Muscle of back (tissue), 3 donors: ENCODE measurements at regions not wholly inside any gene's neighbourhood (a gene's known extent, or its start where the extent isn't known, plus 50 kb on each side); places are given as distances from the start of the nearest gene placed in this dataset.
A peak's percentile ranks its signal among the peaks of the same experiment; 100 is the strongest.
"Not testable (repeated sequence)": the region's sequence is repeated elsewhere in the genome, so short reads cannot be mapped to it uniquely, and the experiment has no call there.

Source experiments
- DNase-seq, 3 donors: peaks; one replicate each; pipeline versions ENCODE4 v3.0.0 to v3.0.0-alpha.2; 2013

- not testable (repeated sequence) for DNase-seq
Measured at GRCh38 chr10:44112280-44112679, 272.6 kb downstream of the CXCL12 start.

- no peak for DNase-seq
Measured at GRCh38 chr10:44105696-44106095, 279.2 kb downstream of the CXCL12 start.

GRCh38 chr10:44102726-44103255 is 282.1 kb downstream of the CXCL12 start:
- DNase-seq: no peak

- DNase-seq: no peak
Measured at GRCh38 chr10:44101082-44101481, 283.8 kb downstream of the CXCL12 start.

DNA sequence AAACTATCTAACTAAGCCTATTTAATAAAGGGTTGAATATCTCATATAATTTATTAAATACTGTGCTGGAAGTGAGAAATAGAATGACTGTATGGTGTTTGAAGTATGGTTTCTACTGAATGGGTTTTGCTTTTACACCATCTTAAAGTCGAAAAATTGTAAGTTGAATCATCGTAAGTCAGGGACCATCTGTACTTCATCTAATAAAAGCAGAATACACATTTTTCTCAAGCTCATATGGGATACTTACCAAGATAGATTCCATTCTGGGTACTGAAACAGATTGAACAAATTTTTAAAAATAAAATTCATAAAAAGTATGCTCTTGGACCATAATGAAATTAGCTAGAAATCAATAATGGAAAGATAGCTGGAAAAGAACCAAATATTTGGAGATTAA is 285.4 kb downstream of the CXCL12 start:
- no peak for DNase-seq

DNA sequence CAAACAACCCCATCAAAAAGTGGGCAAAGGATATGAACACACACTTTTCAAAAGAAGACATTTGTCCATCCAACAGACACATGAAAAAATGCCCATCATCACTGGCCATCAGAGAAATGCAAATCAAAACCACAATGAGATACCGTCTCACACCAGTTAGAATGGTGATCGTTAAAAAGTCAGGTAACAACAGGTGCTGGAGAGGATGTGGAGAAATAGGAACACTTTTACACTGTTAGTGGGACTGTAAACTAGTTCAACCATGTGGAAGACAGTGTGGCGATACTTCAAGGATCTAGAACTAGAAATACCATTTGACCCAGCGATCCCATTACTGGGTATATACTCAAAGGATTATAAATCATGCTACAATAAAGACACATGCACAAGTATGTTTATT is 288.7 kb downstream of the CXCL12 start:
- not testable (repeated sequence) for DNase-seq

- no peak for DNase-seq
Measured at GRCh38 chr10:44089671-44090070, 295.2 kb downstream of the CXCL12 start.

DNA sequence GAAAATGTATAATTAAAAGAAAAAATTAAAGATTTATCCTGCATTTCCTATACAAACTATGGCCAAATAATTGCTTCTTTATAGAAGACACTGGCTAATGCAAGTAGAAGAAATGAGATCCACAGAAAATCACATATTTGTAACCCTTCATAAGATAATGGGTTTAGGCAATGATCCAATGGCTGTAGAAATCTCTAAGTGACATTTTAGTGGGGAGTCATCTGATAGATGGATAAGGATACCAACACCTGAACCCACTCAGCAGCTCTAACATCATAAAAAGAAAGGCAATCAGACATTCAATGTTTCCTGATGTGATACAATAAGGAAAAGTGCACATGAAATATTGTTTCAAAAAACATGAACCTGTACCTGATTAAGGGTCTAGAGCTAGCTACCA is 297.5 kb downstream of the CXCL12 start:
- DNase-seq: no peak

DNA sequence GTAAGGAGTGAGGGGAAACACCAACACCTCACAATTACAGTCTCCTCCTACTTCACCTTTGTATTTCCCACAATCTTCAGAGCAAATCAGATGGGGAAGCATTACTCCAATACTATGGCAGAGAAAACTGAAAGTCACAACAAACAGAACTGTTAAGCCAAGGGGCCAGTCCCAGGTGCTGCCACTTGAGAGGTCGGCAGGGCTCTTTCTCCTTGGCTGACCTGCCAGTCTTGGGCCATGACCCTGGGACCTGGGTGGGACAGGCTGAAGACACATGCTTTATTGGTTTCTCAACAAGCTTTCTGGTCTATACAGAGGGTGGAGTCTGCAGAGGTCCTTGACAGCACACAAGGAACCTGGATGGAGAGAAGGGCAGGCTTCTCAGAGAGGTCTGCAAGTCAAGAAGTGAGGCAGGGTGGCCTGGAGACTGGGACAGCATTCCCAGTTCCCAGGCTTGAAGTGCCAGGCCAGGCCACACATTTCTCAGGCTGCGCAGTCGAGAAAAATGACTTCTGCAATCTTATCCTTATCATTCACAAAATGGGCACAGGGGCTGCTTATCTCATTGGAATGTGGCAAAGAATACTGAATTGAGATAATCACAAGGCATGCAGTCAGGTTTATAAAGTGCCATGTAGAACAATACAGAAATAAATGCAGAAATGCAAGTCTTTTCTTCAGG is 301.0 kb downstream of the CXCL12 start:
- DNase-seq: no peak

DNA sequence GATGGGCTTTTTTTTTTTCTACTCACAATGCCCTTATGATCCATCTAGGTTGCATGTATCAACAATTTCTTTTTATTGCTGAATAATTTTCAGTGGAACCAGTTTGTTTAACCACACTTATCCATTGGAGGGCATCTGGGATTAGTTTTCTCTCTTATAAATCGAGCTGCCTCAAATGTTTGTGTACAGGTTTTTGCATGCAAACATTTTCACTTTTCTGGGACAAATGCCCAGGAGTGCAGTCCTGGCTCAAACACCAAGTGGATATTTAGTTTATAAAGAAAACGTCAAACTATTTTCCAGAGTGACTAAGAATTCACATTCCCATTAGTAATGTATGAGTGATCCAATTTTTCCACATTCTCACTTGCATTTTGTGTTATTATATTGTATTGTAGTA is 313.4 kb downstream of the CXCL12 start:
- peak; percentile 80 to 85 (median 83) for DNase-seq

GRCh38 chr10:44070282-44070681 is 314.6 kb downstream of the CXCL12 start:
- no peak for DNase-seq

- no peak for DNase-seq
Measured at GRCh38 chr10:44069573-44069972, 315.3 kb downstream of the CXCL12 start.

- DNase-seq: no peak
Measured at GRCh38 chr10:44068716-44069482, 316.0 kb downstream of the CXCL12 start.

GRCh38 chr10:44067432-44067831 is 317.5 kb downstream of the CXCL12 start:
- no peak for DNase-seq

DNA sequence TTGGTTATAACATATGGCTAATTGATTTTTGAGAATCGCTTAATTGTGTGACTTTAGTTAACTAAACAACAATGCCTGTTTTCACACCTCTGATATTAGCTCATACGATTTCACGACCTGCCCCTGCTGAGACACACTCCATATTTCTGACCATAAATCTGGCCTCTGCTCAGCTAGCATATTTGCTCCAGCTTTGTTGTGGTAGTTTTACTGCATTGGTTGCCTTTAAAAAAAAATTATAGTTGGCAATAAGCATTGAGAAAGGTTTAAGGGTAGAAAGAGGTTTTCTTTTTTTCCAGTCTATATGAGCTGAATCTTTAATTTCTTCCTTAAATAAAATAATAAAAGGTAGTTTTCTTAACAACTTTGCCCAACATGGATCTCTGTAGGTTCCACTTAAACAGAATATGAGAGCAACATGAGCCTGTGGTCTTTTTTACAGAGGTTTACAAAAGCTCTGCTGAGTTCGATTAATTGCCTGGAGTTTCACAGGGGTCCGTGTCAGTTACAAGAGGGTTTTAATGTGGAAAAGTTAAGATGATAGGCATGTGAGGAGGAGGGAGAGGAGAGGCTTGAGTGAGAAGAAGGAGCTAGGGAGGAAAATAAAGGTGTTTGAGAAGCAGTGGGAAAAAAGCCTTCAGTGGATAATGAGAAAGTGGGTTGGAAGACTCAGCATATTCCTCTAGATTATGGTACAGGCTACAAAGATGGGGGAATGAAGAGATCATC is 318.2 kb downstream of the CXCL12 start:
- DNase-seq: no peak

GRCh38 chr10:44065788-44066526 is 318.9 kb downstream of the CXCL12 start:
- peak in 1 of 3 donors; percentile 55 for DNase-seq

DNA sequence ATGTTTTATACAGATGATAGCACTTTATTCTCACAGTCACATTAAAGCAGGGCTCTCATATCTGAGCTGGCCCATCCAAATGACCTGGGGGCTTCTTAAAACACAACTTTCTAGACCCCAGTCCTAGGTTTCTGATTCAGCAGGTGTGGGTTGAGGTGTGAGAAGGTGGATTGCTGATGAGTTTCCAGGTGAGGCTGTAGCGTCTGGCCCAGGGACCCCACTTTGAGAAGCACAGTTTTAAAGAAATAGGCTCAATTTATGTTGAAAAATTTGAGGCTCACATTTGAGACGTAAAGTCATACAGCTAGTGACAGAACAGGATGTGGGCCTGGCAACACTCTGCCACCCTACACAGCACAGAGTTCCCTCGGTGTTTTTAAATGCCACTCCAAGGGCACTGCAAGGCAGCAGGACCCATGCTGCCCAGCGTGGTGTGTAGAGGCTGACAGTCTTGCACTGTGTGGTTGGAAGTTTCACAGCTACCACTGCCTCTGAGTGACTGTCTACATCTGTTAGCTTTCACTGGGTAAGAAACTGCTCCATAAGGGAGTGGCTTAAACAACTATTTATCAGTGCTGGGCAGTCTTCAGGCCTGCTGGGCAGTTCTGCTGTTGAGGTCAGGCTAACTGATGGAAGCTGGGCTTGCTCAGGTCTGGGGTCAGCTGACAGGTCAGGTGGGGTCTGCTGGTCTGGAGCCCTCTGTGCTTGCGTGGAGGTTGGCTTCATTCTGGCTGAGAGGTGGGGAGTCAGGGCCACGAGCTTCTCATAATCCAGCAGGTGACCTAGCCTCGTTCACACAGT is 319.7 kb downstream of the CXCL12 start:
- DNase-seq: no peak

DNA sequence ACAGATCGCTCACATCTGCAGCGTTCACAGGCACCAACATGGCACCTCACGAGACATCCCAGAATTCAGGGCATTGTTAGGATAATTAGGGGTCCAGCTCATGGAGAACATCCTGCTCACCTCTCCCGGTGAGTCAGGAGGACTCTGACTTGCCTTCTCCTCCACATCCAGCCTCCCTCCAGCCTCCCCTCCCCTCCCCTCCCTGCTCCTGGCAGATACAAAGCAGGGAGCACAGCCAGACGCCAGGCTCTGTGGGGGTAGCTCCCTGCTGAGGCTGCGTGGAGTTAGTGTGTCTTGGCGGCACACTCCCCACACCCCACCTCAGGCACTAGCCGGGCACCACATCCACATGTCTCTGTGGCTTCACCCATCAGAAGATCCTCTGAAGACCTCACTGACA is 320.6 kb downstream of the CXCL12 start:
- DNase-seq: no peak

DNA sequence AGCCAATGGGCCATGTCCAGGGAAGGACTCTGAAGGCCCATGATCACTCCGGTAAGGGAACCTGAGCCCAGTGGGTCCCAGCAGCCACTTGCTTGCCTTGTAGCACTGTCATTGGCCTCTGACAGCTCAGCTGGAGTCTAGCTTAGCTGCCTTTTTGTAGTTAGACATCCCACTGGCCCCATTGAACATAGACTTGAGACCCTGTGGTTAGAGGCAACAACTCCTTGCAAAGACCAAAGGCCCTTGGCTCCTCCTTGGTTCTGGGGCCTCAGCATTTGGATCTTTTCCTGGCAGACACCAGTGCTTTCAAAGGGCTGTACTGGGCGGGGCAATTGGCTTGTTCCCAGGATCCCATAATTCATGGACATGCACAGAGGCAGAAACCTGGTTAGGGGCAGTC is 321.2 kb downstream of the CXCL12 start:
- DNase-seq: no peak

DNA sequence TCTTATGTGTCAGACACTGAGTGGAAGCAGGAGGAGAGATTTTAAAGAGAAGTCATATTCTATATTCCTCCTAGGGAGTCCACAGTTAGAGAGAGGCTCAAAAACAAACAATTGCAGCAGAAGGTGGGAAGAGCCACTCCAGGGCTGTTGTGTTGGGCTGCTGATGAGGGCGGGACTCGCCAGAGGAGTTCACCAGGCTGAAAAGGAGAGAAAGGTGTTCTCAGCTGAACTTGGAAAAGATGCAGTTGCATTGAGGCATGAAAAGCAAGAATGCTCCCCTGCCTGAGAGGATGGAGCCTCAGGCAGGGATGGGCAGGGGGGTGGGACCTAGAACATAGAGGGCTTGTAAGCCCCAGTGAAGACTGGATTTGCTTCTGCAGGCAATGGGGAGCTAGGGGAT is 324.2 kb downstream of the CXCL12 start:
- DNase-seq: no peak

DNA sequence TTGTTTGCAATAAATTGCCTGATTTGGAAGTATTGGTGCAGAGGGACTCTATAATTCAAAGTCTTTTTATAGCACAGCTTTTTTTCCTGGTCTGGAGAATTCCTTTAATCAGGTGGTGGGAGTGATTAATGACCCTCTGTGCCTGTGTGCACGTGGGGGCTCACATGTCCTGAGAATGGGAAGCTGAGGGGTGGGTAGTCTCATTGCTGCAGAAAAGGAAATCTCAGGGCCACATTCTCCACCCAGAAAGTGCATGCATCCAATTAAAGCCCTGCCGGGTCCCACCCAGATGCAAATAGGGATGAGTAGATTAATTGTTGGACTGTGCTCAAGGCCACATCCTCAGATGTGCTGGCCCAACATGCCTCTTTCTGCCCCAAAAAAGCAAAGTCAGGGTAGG is 324.7 kb downstream of the CXCL12 start:
- no peak for DNase-seq
